ENCODE measurements at regions not wholly inside any gene's neighbourhood (a gene's known extent, or its start where the extent isn't known, plus 50 kb on each side); places are given as distances from the start of the nearest gene placed in this dataset.

DNA sequence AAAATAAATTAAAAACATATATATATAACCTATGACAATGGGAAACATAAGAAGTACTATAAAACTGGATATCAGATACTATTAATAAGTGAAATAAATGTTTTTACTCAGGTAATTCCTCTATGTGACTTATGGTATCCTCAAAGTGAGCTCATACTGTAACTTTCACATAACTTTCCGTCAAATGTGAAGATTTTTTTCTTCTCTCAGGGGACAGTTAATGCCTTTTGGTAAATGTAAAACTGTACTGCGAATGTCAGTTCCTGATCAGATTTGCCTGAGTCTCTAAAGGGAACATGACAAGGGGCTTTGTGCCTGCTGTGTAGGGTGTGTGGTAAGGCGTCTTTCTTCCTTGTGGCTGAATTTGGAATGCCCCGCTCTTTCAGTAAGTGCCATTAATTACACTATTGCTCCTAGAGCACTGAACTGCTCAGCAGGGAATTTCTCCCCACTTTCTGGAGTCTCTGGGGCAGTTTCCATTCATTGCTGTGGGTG lies 271.8 kb downstream of the PRL start:
- Histone ChIP-seq H3K9ac (ENCODE audit: insufficient read depth in 1 of 2, low read length in 2 of 2) (no peak overlapping the region), H3K27ac (ENCODE audit: low read depth in 1 of 2, low read length in 1 of 2) (peak overlapping the region in 1 of 2 donors; percentile 83), H3K4me3 (no peak overlapping the region), H3K27me3 (ENCODE audit: control insufficient read depth in 3 of 3, insufficient read depth in 3 of 3, low read length in 2 of 3) (no peaks in the 10 kb centered on the region), H3K4me1 (ENCODE audit: control insufficient read depth in 5 of 5, insufficient read depth in 5 of 5, low read length in 5 of 5) (peaks cover 6 to 50% (median 29%) of the 10 kb centered on the region in 5 donors), H3K36me3 (ENCODE audit: control insufficient read depth in 4 of 4, insufficient read depth in 4 of 4, low read length in 4 of 4) (peaks cover 0 to 7% (median 3%) of the 10 kb centered on the region in 4 donors), H3K9me3 (ENCODE audit: control insufficient read depth in 4 of 4, insufficient read depth in 3 of 4, low read length in 3 of 4) (peaks cover 0 to 8% (median 4%) of the 10 kb centered on the region in 4 donors)
- TF ChIP-seq, protein P1, sequence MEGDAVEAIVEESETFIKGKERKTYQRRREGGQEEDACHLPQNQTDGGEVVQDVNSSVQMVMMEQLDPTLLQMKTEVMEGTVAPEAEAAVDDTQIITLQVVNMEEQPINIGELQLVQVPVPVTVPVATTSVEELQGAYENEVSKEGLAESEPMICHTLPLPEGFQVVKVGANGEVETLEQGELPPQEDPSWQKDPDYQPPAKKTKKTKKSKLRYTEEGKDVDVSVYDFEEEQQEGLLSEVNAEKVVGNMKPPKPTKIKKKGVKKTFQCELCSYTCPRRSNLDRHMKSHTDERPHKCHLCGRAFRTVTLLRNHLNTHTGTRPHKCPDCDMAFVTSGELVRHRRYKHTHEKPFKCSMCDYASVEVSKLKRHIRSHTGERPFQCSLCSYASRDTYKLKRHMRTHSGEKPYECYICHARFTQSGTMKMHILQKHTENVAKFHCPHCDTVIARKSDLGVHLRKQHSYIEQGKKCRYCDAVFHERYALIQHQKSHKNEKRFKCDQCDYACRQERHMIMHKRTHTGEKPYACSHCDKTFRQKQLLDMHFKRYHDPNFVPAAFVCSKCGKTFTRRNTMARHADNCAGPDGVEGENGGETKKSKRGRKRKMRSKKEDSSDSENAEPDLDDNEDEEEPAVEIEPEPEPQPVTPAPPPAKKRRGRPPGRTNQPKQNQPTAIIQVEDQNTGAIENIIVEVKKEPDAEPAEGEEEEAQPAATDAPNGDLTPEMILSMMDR (IDR thresholded peaks at IDR 0.05; ENCODE audit: control extremely low read depth, extremely low read depth): no peak
- ATAC-seq (ENCODE audit: insufficient read depth, low FRiP score): no peak
- WGBS, 2 donors: 57 to 73% methylated on average over 4 of the region's 4 CpGs
- peak in 1 of 3 donors; percentile 34 for DNase-seq

DNA sequence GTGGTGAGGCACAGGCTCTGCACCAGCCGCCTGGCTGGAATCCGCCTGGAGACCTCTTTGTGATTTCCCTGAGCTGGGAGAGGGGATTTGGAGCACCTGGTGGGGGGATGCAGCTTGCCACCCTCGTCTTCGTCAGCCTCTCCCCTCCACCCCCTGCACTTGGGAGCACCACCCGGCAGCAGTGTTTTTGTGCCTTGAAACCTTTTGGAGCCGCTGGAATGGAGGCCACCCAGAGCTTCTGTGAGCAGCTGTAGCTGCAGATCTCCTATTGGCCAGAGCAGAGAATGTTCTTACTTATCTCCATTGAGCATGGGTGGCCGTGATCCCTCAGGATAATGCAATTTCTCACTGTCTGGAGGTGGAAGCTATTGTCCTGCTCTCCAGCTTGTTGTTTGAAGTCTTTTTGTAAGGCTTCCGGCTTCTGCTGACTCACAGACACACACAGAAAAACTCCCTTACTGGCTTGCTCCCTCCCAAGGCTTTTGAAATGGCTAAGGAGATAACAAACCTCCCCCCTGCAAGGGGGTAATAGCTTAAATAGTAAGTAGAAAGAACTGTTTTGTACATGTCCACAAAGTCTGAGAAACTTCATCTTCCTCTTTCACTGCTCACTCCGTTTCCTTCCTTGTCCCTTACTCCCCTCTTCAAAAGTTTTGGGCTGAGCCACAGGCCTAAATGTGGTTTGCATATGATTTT lies 271.2 kb downstream of the PRL start:
- H3K4me1 ChIP-seq (ENCODE audit: control insufficient read depth in 5 of 5, insufficient read depth in 5 of 5, low read length in 5 of 5): peaks cover 6 to 50% (median 29%) of the 10 kb centered on the region in 5 donors
- WGBS, 2 donors: 31 to 35% methylated on average over 9 of the region's 9 CpGs
- H3K27ac ChIP-seq (ENCODE audit: low read depth in 1 of 2, low read length in 1 of 2): peak overlapping the region; percentile 2 to 83
- ATAC-seq (ENCODE audit: insufficient read depth, low FRiP score) (peak; percentile 43), DNase-seq (peak; percentile 68 to 85 (median 80))
- H3K9ac ChIP-seq (ENCODE audit: insufficient read depth in 1 of 2, low read length in 2 of 2): peak overlapping the region in 1 of 2 donors; percentile 44
- TF ChIP-seq, protein P1 (IDR thresholded peaks at IDR 0.05; ENCODE audit: control extremely low read depth, extremely low read depth): no peak
- H3K9me3 ChIP-seq (ENCODE audit: control insufficient read depth in 4 of 4, insufficient read depth in 3 of 4, low read length in 3 of 4): peaks cover 0 to 8% (median 4%) of the 10 kb centered on the region in 4 donors
- H3K36me3 ChIP-seq (ENCODE audit: control insufficient read depth in 4 of 4, insufficient read depth in 4 of 4, low read length in 4 of 4): peaks cover 0 to 7% (median 3%) of the 10 kb centered on the region in 4 donors
- H3K27me3 ChIP-seq (ENCODE audit: control insufficient read depth in 3 of 3, insufficient read depth in 3 of 3, low read length in 2 of 3): no peaks in the 10 kb centered on the region
- H3K4me3 ChIP-seq: no peak overlapping the region

- WGBS, 2 donors: 40 to 72% methylated on average over 5 of the region's 5 CpGs
- Histone ChIP-seq H3K36me3 (ENCODE audit: control insufficient read depth in 4 of 4, insufficient read depth in 4 of 4, low read length in 4 of 4) (peaks cover 0 to 7% (median under 1%) of the 10 kb centered on the region in 4 donors), H3K9me3 (ENCODE audit: control insufficient read depth in 4 of 4, insufficient read depth in 3 of 4, low read length in 3 of 4) (peaks cover 0 to 8% (median 4%) of the 10 kb centered on the region in 4 donors), H3K27me3 (ENCODE audit: control insufficient read depth in 3 of 3, insufficient read depth in 3 of 3, low read length in 2 of 3) (no peaks in the 10 kb centered on the region), H3K4me3 (no peak overlapping the region), H3K9ac (ENCODE audit: insufficient read depth in 1 of 2, low read length in 2 of 2) (peak overlapping the region in 1 of 2 donors; percentile 43), H3K4me1 (ENCODE audit: control insufficient read depth in 5 of 5, insufficient read depth in 5 of 5, low read length in 5 of 5) (peaks cover 6 to 50% (median 29%) of the 10 kb centered on the region in 5 donors), H3K27ac (ENCODE audit: low read depth in 1 of 2, low read length in 1 of 2) (peak overlapping the region in 1 of 2 donors; percentile 2)
- TF ChIP-seq, protein P1 (IDR thresholded peaks at IDR 0.05; ENCODE audit: control extremely low read depth, extremely low read depth): no peak
- ATAC-seq (ENCODE audit: insufficient read depth, low FRiP score) (no peak), DNase-seq (peak in 1 of 3 donors; percentile 36)
These were observed 270.6 kb downstream of the PRL start for GRCh38 chr6:22026164-22026678.

Measured in lung (tissue), 11 donors.